HepG2 (cell line): ENCODE measurements at regions not wholly inside any gene's neighbourhood (a gene's known extent, or its start where the extent isn't known, plus 50 kb on each side); places are given as distances from the start of the nearest gene placed in this dataset.

ENCODE experiments used
- ATAC-seq: fragments of 200-7000 bp; cut with Tn5 transposase; 3 replicates; pipeline ENCODE4 v1.9.1; 2020; ENCODE audit warnings: mild to moderate bottlenecking, moderate library complexity
- BruUV-seq: library from RNA; stranded (reverse); fragments of 400-500 nt; replicated peaks from 2 replicates; lab custom pipeline; 2021; lab: Mats Ljungman, UMichigan
- CTCF ChIA-PET: fragments of 300-600 bp; formaldehyde crosslinking; extraction: SDS; loops from one replicate; lab custom pipeline; 2021; ENCODE audit warnings: low total read pairs, inconsistent platforms, low intra/inter-chr PET ratio; lab: Yijun Ruan, JAX
- POLR2A ChIA-PET: fragments of 350-600 bp; sonication (Branson Sonifier 250); formaldehyde crosslinking; loops from one replicate; lab custom pipeline; 2020; ENCODE audit warnings: antibody characterized with exemption, inconsistent platforms; lab: Yijun Ruan, JAX
- DNase-seq: peaks from one replicate; pipeline ENCODE4 v3.0.0-alpha.2; 2015; ENCODE audit warnings: low spot score
- FAIRE-seq: peaks from 3 replicates; lab custom pipeline; 2011; peaks lifted over from hg19 to GRCh38; lab: Jason Lieb, UNC
- H2AFZ ChIP-seq: one replicate; pipeline ENCODE4 v1.6.1; 2011; ENCODE audit warnings: low read length, inconsistent platforms
- H3K27ac ChIP-seq: fragments of 300-600 bp; 3 replicates; pipeline ENCODE4 v1.8.0; 2011; ENCODE audit warnings: mixed run types, mild to moderate bottlenecking, mixed read lengths, low read length, inconsistent platforms; ENCODE audit not compliant: insufficient read depth; ENCODE audit errors: extremely low read length
- H3K27me3 ChIP-seq, 2 experiments: fragments of 200-600 bp in 1 of 2; 2 replicates in 1 of 2; 3 replicates in 1 of 2; pipeline versions ENCODE4 v1.6.0 to v1.8.0; 2011; ENCODE audit warnings: low read length in 2 of 2, mild to moderate bottlenecking in 2 of 2, moderate library complexity in 2 of 2, inconsistent platforms in 1 of 2; ENCODE audit not compliant: insufficient read depth in 2 of 2, control insufficient read depth in 1 of 2
- H3K36me3 ChIP-seq, 2 experiments: fragments of 200-600 bp in 1 of 2; replicated peaks in 1 of 2; 2 replicates in 1 of 2; 3 replicates in 1 of 2; pipeline versions ENCODE4 v1.5.1 to v1.8.0; 2011; ENCODE audit warnings: low read length in 2 of 2, inconsistent platforms in 1 of 2; ENCODE audit not compliant: insufficient read depth in 2 of 2, control insufficient read depth in 1 of 2
- H3K4me1 ChIP-seq: 2 replicates; pipeline ENCODE4 v1.5.1; 2012; ENCODE audit warnings: low read length, inconsistent platforms; ENCODE audit not compliant: insufficient read depth
- H3K4me2 ChIP-seq: 2 replicates; pipeline ENCODE4 v1.6.0; 2011; ENCODE audit warnings: low read depth, low read length, inconsistent platforms
- H3K4me3 ChIP-seq, 3 experiments: fragments of 200-600 bp in 1 of 3; sonication (generic), shearing (Covaris generic) in 1 of 3; replicated peaks in 1 of 3; 2 replicates each; pipeline ENCODE4 v1.5.1; 2011 to 2016; ENCODE audit warnings: low read length in 3 of 3, inconsistent platforms in 2 of 3, low read depth in 2 of 3, mild to moderate bottlenecking in 2 of 3, control low read depth in 1 of 3, mixed read lengths in 1 of 3; ENCODE audit not compliant: insufficient read depth in 1 of 3
- H3K79me2 ChIP-seq: one replicate; pipeline ENCODE4 v1.6.1; 2011; ENCODE audit warnings: low read length, inconsistent platforms; ENCODE audit not compliant: insufficient read depth
- H3K9ac ChIP-seq: 2 replicates; pipeline ENCODE4 v1.6.0; 2011; ENCODE audit warnings: mild to moderate bottlenecking, low read depth, low read length, inconsistent platforms; ENCODE audit not compliant: insufficient read depth
- H3K9me3 ChIP-seq: 2 replicates; pipeline ENCODE4 v1.5.1; 2012; ENCODE audit warnings: mild to moderate bottlenecking, low read length
- H4K20me1 ChIP-seq: 2 replicates; pipeline ENCODE4 v1.6.0; 2011; ENCODE audit warnings: inconsistent platforms, mild to moderate bottlenecking, low read length, moderate library complexity; ENCODE audit not compliant: insufficient read depth
- AFF4 ChIP-seq: sonication (generic); formaldehyde crosslinking; IDR thresholded peaks from 2 replicates; pipeline ENCODE4 v1.4.0; 2020; ENCODE audit warnings: missing genetic modification reagents
- CCDC6 ChIP-seq: sonication (generic); formaldehyde crosslinking; IDR thresholded peaks from 2 replicates; pipeline ENCODE4 v1.8.1; 2022; ENCODE audit warnings: mild to moderate bottlenecking, missing genetic modification reagents, moderate library complexity
- EHMT2 ChIP-seq: fragments of 200-600 bp; sonication (generic); IDR thresholded peaks from 2 replicates; pipeline ENCODE4 v1.7.0; 2017; ENCODE audit warnings: antibody characterized with exemption, low read depth, low read length, borderline replicate concordance
- FOXK2 ChIP-seq: fragments of 450-650 bp; IDR thresholded peaks from 2 replicates; pipeline ENCODE4 v1.6.1; 2016
- GTF2F1 ChIP-seq: fragments of 150-350 bp; IDR thresholded peaks from 2 replicates; pipeline ENCODE4 v1.6.1; 2014; ENCODE audit warnings: low read length
- HMGXB4 ChIP-seq, 2 experiments: sonication (generic) in 1 of 2; formaldehyde crosslinking in 1 of 2; IDR thresholded peaks; 2 replicates each; pipeline versions ENCODE4 v1.4.0 to v1.6.1; 2018 to 2020; ENCODE audit warnings: missing genetic modification reagents in 2 of 2, borderline replicate concordance in 1 of 2, low read depth in 1 of 2, mild to moderate bottlenecking in 1 of 2, missing biosample characterization in 1 of 2
- HNF1A ChIP-seq, 2 experiments: sonication (generic) in 1 of 2; formaldehyde crosslinking in 1 of 2; IDR thresholded peaks; 2 replicates each; pipeline versions ENCODE4 v1.4.0 to v1.6.1; 2016 to 2020; ENCODE audit warnings: borderline replicate concordance in 1 of 2, low read depth in 1 of 2, mild to moderate bottlenecking in 1 of 2, missing genetic modification reagents in 1 of 2
- KLF11 ChIP-seq: IDR thresholded peaks from 2 replicates; pipeline ENCODE4 v1.6.1; 2016; ENCODE audit warnings: missing compliant biosample characterization
- KMT2A ChIP-seq: sonication (generic); formaldehyde crosslinking; IDR thresholded peaks from 2 replicates; pipeline ENCODE4 v1.4.0; 2020; ENCODE audit warnings: missing genetic modification reagents
- RXRA ChIP-seq: sonication (generic); formaldehyde crosslinking; IDR thresholded peaks from 2 replicates; pipeline ENCODE4 v1.5.1; 2020; ENCODE audit warnings: missing genetic modification reagents
- ZNF296 ChIP-seq: sonication (generic); formaldehyde crosslinking; conservative IDR thresholded peaks from 2 replicates; pipeline ENCODE4 v1.5.0; 2020; ENCODE audit warnings: mild to moderate bottlenecking, missing genetic modification reagents
- ZNF329 ChIP-seq: sonication (generic); formaldehyde crosslinking; IDR thresholded peaks from 2 replicates; pipeline ENCODE4 v1.9.0; 2021; ENCODE audit warnings: low read depth, mild to moderate bottlenecking, missing genetic modification reagents
- ZNF468 ChIP-seq: sonication (generic); formaldehyde crosslinking; IDR thresholded peaks from 2 replicates; pipeline ENCODE4 v1.8.0; 2022; ENCODE audit warnings: mild to moderate bottlenecking, moderate library complexity, missing genetic modification reagents
- ZNF607 ChIP-seq: sonication (generic); formaldehyde crosslinking; IDR thresholded peaks from 2 replicates; pipeline ENCODE4 v1.5.1; 2020; ENCODE audit warnings: missing genetic modification reagents, mild to moderate bottlenecking, borderline replicate concordance
- ZNF775 ChIP-seq: sonication (generic); formaldehyde crosslinking; IDR thresholded peaks from 2 replicates; pipeline ENCODE4 v1.4.0; 2020; ENCODE audit warnings: missing genetic modification reagents, mild to moderate bottlenecking, moderate library complexity, borderline replicate concordance
- WGBS: methylation state at CpG from one replicate; pipeline ENCODE4 v1.1.6; 2017; ENCODE audit warnings: low lambda C conversion rate; 5-methylcytosine and 5-hydroxymethylcytosine counted together
- in situ Hi-C: cut with HindIII; loops from 2 replicates; pipeline ENCODE4 v1.10.0; 2017; ENCODE audit warnings: low pct_unique_long_range_greater_than_20kb; ENCODE audit not compliant: extremely low pct_ligation_motif_present
- intact Hi-C: fragments of 100-400 bp; cut with micrococcal nuclease; formaldehyde crosslinking; loops from one replicate; pipeline ENCODE4 v1.10.0; 2022; ENCODE audit not compliant: unreplicated experiment

- no peak for TF ChIP-seq HMGXB4 (CRISPR knock-in tag; IDR thresholded peaks at IDR 0.05; ENCODE audit: borderline replicate concordance in 1 of 2, low read depth in 1 of 2)
- no peak for TF ChIP-seq ZNF296 (CRISPR knock-in tag)
- TF ChIP-seq CCDC6: no peak
- TF ChIP-seq KLF11 (CRISPR knock-in tag): no peak
- no peak for TF ChIP-seq KMT2A (CRISPR knock-in tag)
- no peak for TF ChIP-seq RXRA (CRISPR knock-in tag)
- no peak for TF ChIP-seq ZNF607
- TF ChIP-seq GTF2F1: no peak
- TF ChIP-seq FOXK2: no peak
Measured at GRCh38 chr3:104546301-104546700, 820.4 kb upstream of the ALCAM start (continued).

- FAIRE-seq: no peak
- Histone ChIP-seq H3K36me3 (no peaks in the 10 kb centered on the region), H3K4me1 (no peaks in the 10 kb centered on the region), H3K9me3 (no peaks in the 10 kb centered on the region), H3K4me3 (no peak overlapping the region), H3K27me3 (no peaks in the 10 kb centered on the region), H3K4me2 (no peak overlapping the region), H3K9ac (no peak overlapping the region), H4K20me1 (no peaks in the 10 kb centered on the region), H3K27ac (no peak overlapping the region), H2AFZ (no peak overlapping the region), H3K79me2 (no peaks in the 10 kb centered on the region)
- POLR2A ChIA-PET: no interaction called here
- BruUV-seq: no TSS peak
- in situ Hi-C loops: no loop called here
- DNase-seq: no peak
- CTCF ChIA-PET: no interaction called here
- intact Hi-C loops: no loop called here
- 0% methylated on average over 3 of the region's 3 CpGs for WGBS
- no peak for ATAC-seq
- TF ChIP-seq ZNF468: no peak
- TF ChIP-seq EHMT2: no peak
- TF ChIP-seq ZNF329 (CRISPR knock-in tag): no peak
- TF ChIP-seq ZNF775 (CRISPR knock-in tag): no peak
- TF ChIP-seq HNF1A (IDR thresholded peaks at IDR 0.05; ENCODE audit: low read depth): no peak
- no peak for TF ChIP-seq HNF1A (CRISPR knock-in tag; IDR thresholded peaks at IDR 0.05; ENCODE audit: borderline replicate concordance)
- no peak for TF ChIP-seq AFF4 (CRISPR knock-in tag)
Measured at GRCh38 chr3:104547031-104547430, 819.7 kb upstream of the ALCAM start.
